ENCODE measurements at regions not wholly inside any gene's neighbourhood (a gene's known extent, or its start where the extent isn't known, plus 50 kb on each side); places are given as distances from the start of the nearest gene placed in this dataset.

DNA sequence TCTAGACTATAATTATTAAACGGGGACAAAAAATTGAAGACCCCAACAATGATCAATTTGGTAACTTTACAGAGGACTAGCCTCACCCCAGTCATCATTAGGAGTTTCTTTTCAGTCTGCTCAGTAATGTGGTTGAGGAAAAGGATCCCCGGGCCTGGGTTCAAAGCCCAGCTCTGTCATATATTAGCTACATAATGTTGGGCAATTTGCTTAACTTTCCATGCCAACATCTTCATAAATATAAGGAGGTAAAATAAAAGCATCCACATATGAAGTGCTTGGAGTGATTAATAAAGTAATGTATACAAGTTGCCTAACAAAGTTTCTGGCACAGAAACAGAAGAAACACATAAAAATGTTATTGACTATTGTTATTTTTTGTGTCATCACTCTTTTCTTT lies 53.4 kb upstream of the ANTXR2 start:
- H3K9me3 ChIP-seq, result peaks cover 0 to 5% (median 0%) of the 10 kb centered on the region in 11 donors
- no peak for TF ChIP-seq CTCF (IDR thresholded peaks at IDR 0.05)
- no peaks in the 10 kb centered on the region for H3K36me3 ChIP-seq
- 94 to 95% methylated on average over 2 of the region's 2 CpGs for WGBS, 2 donors
- ATAC-seq, result no peak
- H3K4me1 ChIP-seq, result peaks cover 0 to 31% (median 0%) of the 10 kb centered on the region in 9 donors
- H3K4me3 ChIP-seq, result no peak overlapping the region
- DNase-seq, result no peak
- intact Hi-C loops (cut with DNase I), result no loop called here
- peak overlapping the region in 1 of 10 donors; percentile 13 for H3K27ac ChIP-seq
- H3K27me3 ChIP-seq, result no peaks in the 10 kb centered on the region

GRCh38 chr4:80125252-80126177 lies 52.5 kb upstream of the ANTXR2 start:
- peaks cover 0 to 6% (median 0%) of the 10 kb centered on the region in 11 donors for H3K9me3 ChIP-seq
- H3K27ac ChIP-seq, result peak overlapping the region in 1 of 10 donors; percentile 13
- no peak overlapping the region for H3K4me3 ChIP-seq
- DNase-seq, result no peak
- no peak for ATAC-seq
- H3K36me3 ChIP-seq, result no peaks in the 10 kb centered on the region
- WGBS, 2 donors, result 81 to 84% methylated on average over 4 of the region's 4 CpGs
- H3K27me3 ChIP-seq, result no peaks in the 10 kb centered on the region
- TF ChIP-seq CTCF (IDR thresholded peaks at IDR 0.05), result peak in 7 of 9 donors; percentile 29 to 56 (median 42)
- peaks cover 0 to 31% (median 0%) of the 10 kb centered on the region in 9 donors for H3K4me1 ChIP-seq
- intact Hi-C loops (cut with DNase I), result no loop called here

- 71 to 81% methylated on average over 1 of the region's 1 CpG for WGBS, 2 donors
- Histone ChIP-seq H3K4me3 (no peak overlapping the region), H3K27me3 (no peaks in the 10 kb centered on the region), H3K9me3 (peaks cover 0 to 6% (median 0%) of the 10 kb centered on the region in 11 donors), H3K4me1 (peaks cover 0 to 31% (median 0%) of the 10 kb centered on the region in 9 donors), H3K36me3 (no peaks in the 10 kb centered on the region), H3K27ac (no peak overlapping the region)
- intact Hi-C loops (cut with DNase I), result no loop called here
- no peak for TF ChIP-seq CTCF (IDR thresholded peaks at IDR 0.05)
- no peak for DNase-seq
- no peak for ATAC-seq
These were observed 51.5 kb upstream of the ANTXR2 start for GRCh38 chr4:80124246-80125211.

Measured in heart right ventricle (tissue), 16 donors.